OCI-LY3 (cell line): ENCODE measurements at regions not wholly inside any gene's neighbourhood (a gene's known extent, or its start where the extent isn't known, plus 50 kb on each side); places are given as distances from the start of the nearest gene placed in this dataset.

Experiments
- H2AFZ ChIP-seq: fragments of 200-600, 300-600 bp; shearing (Covaris generic); 2 replicates; pipeline ENCODE4 v1.6.0; 2014; ENCODE audit warnings: antibody characterized with exemption, low read depth, low read length
- H3K27ac ChIP-seq: fragments of 200-600, 300-600 bp; sonication (generic); 2 replicates; pipeline ENCODE4 v1.5.1; 2014; ENCODE audit warnings: mild to moderate bottlenecking, low read length, moderate library complexity, mixed read lengths
- H3K27me3 ChIP-seq: fragments of 200-600, 300-600 bp; sonication (generic); 2 replicates; pipeline ENCODE4 v1.6.1; 2014; ENCODE audit warnings: low read depth, low read length, mixed read lengths
- H3K36me3 ChIP-seq: fragments of 200-600, 300-600 bp; sonication (generic); replicated peaks from 2 replicates; pipeline ENCODE3; 2014; ENCODE audit warnings: low read depth, low read length, mixed read lengths
- H3K4me1 ChIP-seq: fragments of 300-600, 200-600 bp; sonication (generic); 2 replicates; pipeline ENCODE4 v1.6.1; 2014; ENCODE audit warnings: low read length, mixed read lengths
- H3K4me2 ChIP-seq: fragments of 200-600, 300-600 bp; sonication (generic); 2 replicates; pipeline ENCODE4 v1.6.1; 2014; ENCODE audit warnings: low read length, mixed read lengths
- H3K4me3 ChIP-seq: fragments of 300-600, 200-600 bp; sonication (generic); 2 replicates; pipeline ENCODE4 v1.5.1; 2014; ENCODE audit warnings: antibody characterized with exemption, mild to moderate bottlenecking, low read length, moderate library complexity
- H3K79me2 ChIP-seq: fragments of 300-600, 200-600 bp; shearing (Covaris generic); 2 replicates; pipeline ENCODE4 v1.6.1; 2014; ENCODE audit warnings: mild to moderate bottlenecking, low read length, mixed read lengths
- H3K9ac ChIP-seq: fragments of 300-600, 200-600 bp; shearing (Covaris generic); 2 replicates; pipeline ENCODE4 v1.6.0; 2014; ENCODE audit warnings: mild to moderate bottlenecking, low read length, moderate library complexity
- H3K9me3 ChIP-seq: fragments of 200-600, 300-600 bp; shearing (Covaris generic); 2 replicates; pipeline ENCODE4 v1.6.1; 2014; ENCODE audit warnings: low read length, mixed read lengths; ENCODE audit not compliant: insufficient read depth
- H4K20me1 ChIP-seq: fragments of 200-600, 300-600 bp; sonication (generic); 2 replicates; pipeline ENCODE4 v1.6.1; 2016; ENCODE audit warnings: low read length, mixed read lengths; ENCODE audit not compliant: insufficient read depth
- EZH2phosphoT487 ChIP-seq: fragments of 200-600 bp; shearing (Covaris generic); IDR thresholded peaks from 2 replicates; pipeline ENCODE4 v1.6.1; 2018; ENCODE audit warnings: antibody characterized with exemption, mixed run types, low read depth
- TF ChIP-seq, protein P1 (sequence below): fragments of 200-600, 300-600 bp; sonication (generic); IDR thresholded peaks from 2 replicates; pipeline ENCODE4 v1.5.1; 2014; ENCODE audit warnings: antibody characterized with exemption, low read length, low read depth

DNA sequence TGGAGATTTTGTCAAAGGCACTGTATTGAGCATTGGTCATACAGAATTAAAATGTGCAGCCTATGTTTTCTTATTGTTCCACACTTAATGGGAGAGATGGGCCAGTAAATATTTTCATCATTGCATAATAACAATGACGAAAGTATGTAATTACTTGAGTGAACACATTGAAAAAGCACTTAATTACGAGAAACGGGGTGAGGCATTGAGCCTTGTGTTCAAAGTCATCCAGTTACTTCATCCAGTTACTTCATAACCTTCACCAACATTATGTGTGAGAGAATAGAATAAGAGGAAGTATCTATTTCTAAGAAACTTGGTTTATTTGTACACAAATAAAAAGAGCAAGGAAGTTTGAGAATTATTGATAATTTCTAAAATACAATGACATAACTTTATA is 1427.0 kb downstream of the ADGRL3 start:
- no peaks in the 10 kb centered on the region for H3K27me3 ChIP-seq
- H3K36me3 ChIP-seq: no peaks in the 10 kb centered on the region
- no peak overlapping the region for H3K4me3 ChIP-seq
- no peak for TF ChIP-seq EZH2phosphoT487
- TF ChIP-seq, protein P1, sequence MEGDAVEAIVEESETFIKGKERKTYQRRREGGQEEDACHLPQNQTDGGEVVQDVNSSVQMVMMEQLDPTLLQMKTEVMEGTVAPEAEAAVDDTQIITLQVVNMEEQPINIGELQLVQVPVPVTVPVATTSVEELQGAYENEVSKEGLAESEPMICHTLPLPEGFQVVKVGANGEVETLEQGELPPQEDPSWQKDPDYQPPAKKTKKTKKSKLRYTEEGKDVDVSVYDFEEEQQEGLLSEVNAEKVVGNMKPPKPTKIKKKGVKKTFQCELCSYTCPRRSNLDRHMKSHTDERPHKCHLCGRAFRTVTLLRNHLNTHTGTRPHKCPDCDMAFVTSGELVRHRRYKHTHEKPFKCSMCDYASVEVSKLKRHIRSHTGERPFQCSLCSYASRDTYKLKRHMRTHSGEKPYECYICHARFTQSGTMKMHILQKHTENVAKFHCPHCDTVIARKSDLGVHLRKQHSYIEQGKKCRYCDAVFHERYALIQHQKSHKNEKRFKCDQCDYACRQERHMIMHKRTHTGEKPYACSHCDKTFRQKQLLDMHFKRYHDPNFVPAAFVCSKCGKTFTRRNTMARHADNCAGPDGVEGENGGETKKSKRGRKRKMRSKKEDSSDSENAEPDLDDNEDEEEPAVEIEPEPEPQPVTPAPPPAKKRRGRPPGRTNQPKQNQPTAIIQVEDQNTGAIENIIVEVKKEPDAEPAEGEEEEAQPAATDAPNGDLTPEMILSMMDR: no peak
- no peaks in the 10 kb centered on the region; the same call in 1 of the 2 replicates for H3K9me3 ChIP-seq
- H3K4me2 ChIP-seq: no peak overlapping the region
- no peak overlapping the region for H3K9ac ChIP-seq
- no peaks in the 10 kb centered on the region for H4K20me1 ChIP-seq
- peaks cover 11% of the 10 kb centered on the region; the same call in 1 of the 2 replicates for H3K4me1 ChIP-seq
- no peak overlapping the region for H2AFZ ChIP-seq
- no peaks in the 10 kb centered on the region for H3K79me2 ChIP-seq
- H3K27ac ChIP-seq: no peak overlapping the region

DNA sequence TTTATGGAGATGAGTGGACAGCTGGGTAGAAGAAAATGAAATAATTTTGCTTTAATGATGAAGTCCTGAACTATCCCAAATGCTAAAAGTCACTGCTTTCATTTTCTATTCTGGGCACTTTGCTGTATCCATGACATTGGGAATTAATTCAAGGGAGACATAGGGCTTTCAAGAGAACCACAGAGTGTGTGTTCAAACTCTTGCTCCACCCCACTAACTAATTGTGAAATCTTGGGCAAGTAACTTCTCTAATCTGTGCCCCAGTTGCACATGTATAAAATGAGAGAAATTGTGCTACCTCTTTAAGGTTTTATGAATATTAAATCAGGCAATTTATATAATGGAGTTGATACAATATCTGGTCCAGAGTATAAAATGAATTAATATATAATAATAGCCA is 1422.0 kb downstream of the ADGRL3 start:
- no peak for TF ChIP-seq EZH2phosphoT487
- TF ChIP-seq, protein P1: no peak
- H3K4me1 ChIP-seq: peaks cover 7% of the 10 kb centered on the region; the same call in 1 of the 2 replicates

DNA sequence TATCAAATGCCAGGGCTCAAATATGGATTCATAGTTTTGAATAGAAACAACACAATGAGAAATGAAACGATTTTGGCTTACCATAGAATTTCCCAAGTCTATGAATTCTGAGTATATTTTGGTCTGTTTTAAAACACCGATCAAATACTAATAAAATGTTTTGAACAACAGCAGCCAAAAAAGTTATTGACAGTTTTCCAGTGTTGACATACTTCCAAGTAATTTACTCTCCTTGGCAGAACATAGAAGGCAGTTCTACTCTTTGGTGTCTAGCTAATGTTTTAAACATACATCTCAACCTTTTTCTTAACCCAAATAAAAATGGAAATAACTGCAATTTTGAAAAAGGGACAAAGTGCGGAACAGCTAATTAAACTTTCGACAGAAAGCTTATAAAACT is 1419.8 kb downstream of the ADGRL3 start:
- no peak overlapping the region for H3K9ac ChIP-seq
- H4K20me1 ChIP-seq: no peaks in the 10 kb centered on the region
- no peaks in the 10 kb centered on the region for H3K79me2 ChIP-seq
- H3K4me2 ChIP-seq: no peak overlapping the region
- TF ChIP-seq, protein P1: no peak
- TF ChIP-seq EZH2phosphoT487: no peak
- no peaks in the 10 kb centered on the region for H3K27me3 ChIP-seq
- H3K36me3 ChIP-seq: no peaks in the 10 kb centered on the region
- H3K27ac ChIP-seq: no peak overlapping the region
- H2AFZ ChIP-seq: no peak overlapping the region
- H3K4me1 ChIP-seq: peaks cover 5% of the 10 kb centered on the region; the same call in 1 of the 2 replicates
- no peaks in the 10 kb centered on the region for H3K9me3 ChIP-seq
- H3K4me3 ChIP-seq: no peak overlapping the region

More for the DNA sequence above, 1422.0 kb downstream of the ADGRL3 start:
- H3K9ac ChIP-seq: no peak overlapping the region
- no peaks in the 10 kb centered on the region for H4K20me1 ChIP-seq
- no peak overlapping the region for H3K4me3 ChIP-seq
- no peak overlapping the region for H3K4me2 ChIP-seq
- H3K36me3 ChIP-seq: no peaks in the 10 kb centered on the region
- no peaks in the 10 kb centered on the region for H3K9me3 ChIP-seq
- no peak overlapping the region for H3K27ac ChIP-seq
- H2AFZ ChIP-seq: no peak overlapping the region
- H3K79me2 ChIP-seq: no peaks in the 10 kb centered on the region
- H3K27me3 ChIP-seq: no peaks in the 10 kb centered on the region

DNA sequence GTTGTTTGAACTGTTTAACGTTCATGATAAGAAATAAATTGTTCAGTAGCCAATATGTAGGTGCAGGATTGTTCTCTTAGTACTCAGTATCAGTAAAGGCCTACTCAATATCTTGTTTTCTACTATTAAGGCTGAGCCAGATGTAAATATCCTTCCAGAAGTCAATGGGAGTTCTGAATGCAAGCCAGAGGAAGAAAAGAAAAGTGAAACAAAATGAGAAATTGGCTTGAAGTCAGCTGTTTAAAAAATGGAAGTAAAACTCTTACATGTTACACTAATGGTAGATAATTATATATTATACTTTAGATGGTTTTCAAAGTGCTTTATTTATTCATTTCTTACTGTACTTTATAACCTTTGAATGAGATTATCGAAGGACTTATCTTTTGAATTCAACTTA is 1417.9 kb downstream of the ADGRL3 start:
- TF ChIP-seq, protein P1: no peak
- TF ChIP-seq EZH2phosphoT487: no peak
- peak overlapping the region; percentile 53 for H3K4me2 ChIP-seq

More for the DNA sequence above, 1417.9 kb downstream of the ADGRL3 start:
- H3K9ac ChIP-seq: no peak overlapping the region
- H3K4me1 ChIP-seq: peaks cover 5% of the 10 kb centered on the region; the same call in 1 of the 2 replicates
- H3K27ac ChIP-seq: no peak overlapping the region
- no peaks in the 10 kb centered on the region for H4K20me1 ChIP-seq
- H3K36me3 ChIP-seq: no peaks in the 10 kb centered on the region
- peak overlapping the region; percentile 86 for H2AFZ ChIP-seq
- no peaks in the 10 kb centered on the region for H3K27me3 ChIP-seq
- no peaks in the 10 kb centered on the region for H3K9me3 ChIP-seq
- no peaks in the 10 kb centered on the region for H3K79me2 ChIP-seq
- no peak overlapping the region; the same call in 1 of the 2 replicates for H3K4me3 ChIP-seq
